RWPE1 (cell line): ENCODE measurements at regions not wholly inside any gene's neighbourhood (a gene's known extent, or its start where the extent isn't known, plus 50 kb on each side); places are given as distances from the start of the nearest gene placed in this dataset.
A peak's percentile ranks its signal among the peaks of the same experiment; 100 is the strongest.

Experiments used
- CTCF ChIA-PET: fragments of 350-600 bp; sonication (Branson Sonifier 250); formaldehyde crosslinking; extraction: SDS; loops from one replicate; lab custom pipeline; 2021; lab: Yijun Ruan, JAX
- POLR2A ChIA-PET: fragments of 400-600 bp; formaldehyde crosslinking; extraction: SDS; loops from one replicate; lab custom pipeline; 2020; ENCODE audit warnings: antibody characterized with exemption; ENCODE audit not compliant: low non-redundant PET; lab: Yijun Ruan, JAX
- DNase-seq: peaks from one replicate; pipeline ENCODE4 v3.0.0; 2012; ENCODE audit warnings: low spot score
- H3K27ac ChIP-seq: fragments of 450-650 bp; 2 replicates; pipeline ENCODE4 v1.5.1; 2017
- CTCF ChIP-seq: fragments of 450-650 bp; conservative IDR thresholded peaks from 2 replicates; pipeline ENCODE4 v1.5.1; 2017; ENCODE audit warnings: low read depth, mild to moderate bottlenecking

GRCh38 chr2:220129391-220129790, 502.0 kb downstream of the SLC4A3 start:
- DNase-seq, result no peak
- no peak for TF ChIP-seq CTCF
- ChIA-PET CTCF (interaction anchor here (0.7 kb wide), 1 partner anchor 61 kb away, joined by 3 read pairs; no protein-coding TSS in a partner anchor), POLR2A (no interaction called here)
- H3K27ac ChIP-seq, result no peak overlapping the region

- no peak for DNase-seq
- TF ChIP-seq CTCF, result no peak
- ChIA-PET CTCF (no interaction called here), POLR2A (no interaction called here)
- H3K27ac ChIP-seq, result no peak overlapping the region
Measured at GRCh38 chr2:220134756-220135534, 507.5 kb downstream of the SLC4A3 start.

DNA sequence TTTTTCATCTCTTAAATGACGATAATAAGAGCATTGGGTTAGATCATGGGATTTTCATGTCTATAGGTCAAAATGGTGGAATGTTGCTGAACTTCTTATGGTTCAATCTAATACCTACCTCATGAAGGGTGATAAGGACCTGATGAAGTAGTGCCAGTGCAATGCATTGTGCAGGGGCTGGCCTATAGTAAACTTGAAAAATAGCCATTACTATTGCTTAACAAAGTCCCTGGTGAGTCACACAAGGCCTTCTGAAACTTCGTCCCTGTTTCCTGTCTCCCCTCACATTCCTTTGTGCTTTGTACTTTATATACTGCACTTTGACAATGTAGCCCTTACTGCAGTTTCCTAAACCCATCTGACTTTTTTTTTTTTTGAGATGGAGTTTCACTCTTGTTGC, 515.9 kb downstream of the SLC4A3 start:
- peak overlapping the region; percentile 77 for H3K27ac ChIP-seq

GRCh38 chr2:220144411-220144810, 517.0 kb downstream of the SLC4A3 start:
- no peak for DNase-seq
- ChIA-PET POLR2A (no interaction called here), CTCF (interaction anchor here (0.7 kb wide), 1 partner anchor 49 kb away, joined by 3 read pairs; no protein-coding TSS in a partner anchor)
- no peak for TF ChIP-seq CTCF
- H3K27ac ChIP-seq, result no peak overlapping the region

More for the DNA sequence above, 515.9 kb downstream of the SLC4A3 start:
- POLR2A ChIA-PET, result no interaction called here
- peak; percentile 54 for DNase-seq
- TF ChIP-seq CTCF, result no peak
- CTCF ChIA-PET, result interaction anchor here (0.6 kb wide), 1 partner anchor 468 kb away, joined by 3 read pairs; no protein-coding TSS in a partner anchor

- DNase-seq, result no peak
- TF ChIP-seq CTCF, result no peak
- no peak overlapping the region for H3K27ac ChIP-seq
- POLR2A ChIA-PET, result no interaction called here
- CTCF ChIA-PET, result no interaction called here
Measured at GRCh38 chr2:220147161-220148038, 520.0 kb downstream of the SLC4A3 start.

DNA sequence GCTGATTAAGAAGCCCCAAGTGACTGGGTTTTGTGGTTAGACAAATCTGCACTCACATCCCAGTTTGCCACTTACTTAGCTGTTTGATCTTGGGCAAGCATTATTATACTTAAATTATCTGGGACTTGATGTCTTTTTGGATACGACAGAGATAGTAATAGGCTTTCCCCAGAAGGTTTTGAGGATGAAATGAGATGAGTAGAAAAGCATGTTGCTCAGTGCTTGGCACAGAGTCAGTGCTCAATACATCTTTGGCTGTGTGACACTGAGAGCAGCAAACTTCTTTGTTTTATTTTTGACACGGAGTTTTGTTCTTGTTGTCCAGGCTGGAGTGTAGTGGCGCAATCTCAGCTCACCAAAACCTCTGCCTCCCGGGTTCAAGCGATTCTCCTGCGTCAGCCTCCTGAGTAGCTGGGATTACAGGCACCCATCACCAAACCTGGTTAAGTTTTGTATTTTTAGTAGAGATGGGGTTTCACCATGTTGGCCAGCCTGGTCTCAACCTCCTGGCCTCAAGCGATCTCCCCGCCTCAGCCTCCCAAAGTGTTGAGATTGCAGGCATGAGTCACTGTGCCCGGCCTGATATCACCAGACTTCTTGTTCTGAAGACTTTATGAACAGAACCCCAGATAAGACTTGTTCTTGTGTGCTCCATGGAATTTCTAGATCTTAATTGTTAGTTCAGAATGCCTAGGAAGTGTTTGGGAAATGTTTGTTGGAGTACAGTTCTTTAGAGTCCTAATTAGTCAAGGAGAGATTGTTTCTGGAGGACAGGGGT, 521.2 kb downstream of the SLC4A3 start:
- DNase-seq, result no peak
- no peak for TF ChIP-seq CTCF
- ChIA-PET CTCF (no interaction called here), POLR2A (no interaction called here)
- H3K27ac ChIP-seq, result no peak overlapping the region
